GM12878 (cell line): ENCODE measurements at regions not wholly inside any gene's neighbourhood (a gene's known extent, or its start where the extent isn't known, plus 50 kb on each side); places are given as distances from the start of the nearest gene placed in this dataset.
A peak's percentile ranks its signal among the peaks of the same experiment; 100 is the strongest.

ENCODE experiments used
- ATAC-seq: fragments of 200-7000 bp; cut with Tn5 transposase; 3 replicates; pipeline ENCODE4 v1.9.1; 2020; ENCODE audit warnings: mild to moderate bottlenecking, moderate library complexity
- BruUV-seq: library from RNA; stranded (reverse); fragments of 400-500 nt; replicated peaks from 2 replicates; lab custom pipeline; 2021; lab: Mats Ljungman, UMichigan
- CTCF ChIA-PET: fragments of 300-600 bp; sonication (Branson Sonifier 250); formaldehyde crosslinking; extraction: SDS; loops from one replicate; lab custom pipeline; 2021; ENCODE audit warnings: inconsistent platforms; lab: Yijun Ruan, JAX
- POLR2A ChIA-PET: fragments of 350-600 bp; formaldehyde crosslinking; extraction: SDS; loops from one replicate; lab custom pipeline; 2021; ENCODE audit warnings: inconsistent platforms; lab: Charles Lee
- RAD21 ChIA-PET: fragments of 300-600 bp; sonication (Branson Sonifier 250); formaldehyde crosslinking; loops from one replicate; lab custom pipeline; 2023; ENCODE audit warnings: antibody characterized with exemption; ENCODE audit not compliant: unreplicated experiment; lab: Charles Lee
- SMC1A ChIA-PET: fragments of 300-600 bp; sonication (Branson Sonifier 250); formaldehyde crosslinking; loops from one replicate; lab custom pipeline; 2023; ENCODE audit not compliant: unreplicated experiment, uncharacterized antibody; lab: Charles Lee
- DNase-seq: peaks from one replicate; pipeline ENCODE4 v3.0.0-alpha.2; 2011; ENCODE audit warnings: low read depth, low spot score
- FAIRE-seq: peaks from 3 replicates; lab custom pipeline; 2011; peaks lifted over from hg19 to GRCh38; lab: Jason Lieb, UNC
- H2AFZ ChIP-seq: 2 replicates; pipeline ENCODE4 v1.6.0; 2011; ENCODE audit warnings: low read depth, low read length, control low read depth; ENCODE audit not compliant: control insufficient read depth
- H3K27ac ChIP-seq: 2 replicates; pipeline ENCODE4 v1.5.1; 2011; ENCODE audit warnings: control low read depth; ENCODE audit not compliant: control insufficient read depth, insufficient read depth
- H3K27me3 ChIP-seq, 2 experiments: replicated peaks in 1 of 2; 2 replicates each; pipeline versions ENCODE4 v1.6.0 to v1.6.1; 2011; ENCODE audit warnings: low read length in 1 of 2; ENCODE audit not compliant: control insufficient read depth in 2 of 2, insufficient read depth in 2 of 2
- H3K36me3 ChIP-seq, 2 experiments: 2 replicates each; pipeline ENCODE4 v1.5.1; 2011; ENCODE audit warnings: low read length in 1 of 2; ENCODE audit not compliant: control insufficient read depth in 2 of 2, insufficient read depth in 2 of 2
- H3K4me1 ChIP-seq: 2 replicates; pipeline ENCODE4 v1.6.1; 2011; ENCODE audit warnings: mild to moderate bottlenecking, low read length, moderate library complexity, mixed read lengths; ENCODE audit not compliant: control insufficient read depth, insufficient read depth
- H3K4me2 ChIP-seq: 2 replicates; pipeline ENCODE4 v1.6.0; 2011; ENCODE audit warnings: control low read depth; ENCODE audit not compliant: control insufficient read depth, insufficient read depth
- H3K4me3 ChIP-seq: fragments of 200-600 bp; sonication (generic); 2 replicates; pipeline ENCODE4 v1.5.1; 2016
- H3K79me2 ChIP-seq: 2 replicates; pipeline ENCODE4 v1.6.0; 2011; ENCODE audit warnings: low read length; ENCODE audit not compliant: control insufficient read depth, insufficient read depth
- H3K9ac ChIP-seq: 2 replicates; pipeline ENCODE4 v1.8.0; 2011; ENCODE audit warnings: low read length, control low read depth, mixed read lengths; ENCODE audit not compliant: control insufficient read depth, insufficient read depth
- H3K9me3 ChIP-seq: replicated peaks from 3 replicates; pipeline ENCODE4 v1.5.1; 2011; ENCODE audit warnings: mild to moderate bottlenecking, low read length; ENCODE audit not compliant: control insufficient read depth, insufficient read depth
- H4K20me1 ChIP-seq: 2 replicates; pipeline ENCODE4 v1.6.0; 2011; ENCODE audit not compliant: control insufficient read depth, insufficient read depth
- CREB1 ChIP-seq: IDR thresholded peaks from 2 replicates; pipeline ENCODE4 v1.6.1; 2012; ENCODE audit warnings: low read depth, mild to moderate bottlenecking, inconsistent platforms
- REST ChIP-seq: IDR thresholded peaks from 2 replicates; pipeline ENCODE4 v1.6.1; 2012; ENCODE audit warnings: mild to moderate bottlenecking, low read depth, low read length
- WGBS: methylation state at CpG from one replicate; pipeline ENCODE4 v1.1.6; 2016; ENCODE audit warnings: low lambda C conversion rate; ENCODE audit not compliant: insufficient replicate concordance, insufficient coverage; ENCODE audit errors: missing lambda C conversion rate; 5-methylcytosine and 5-hydroxymethylcytosine counted together
- in situ Hi-C: fragments of 300-500 bp; cut with MboI; formaldehyde crosslinking; loops from 9 replicates; pipeline ENCODE4 v1.14.3; 2018; ENCODE audit warnings: mixed read lengths
- intact Hi-C: fragments of 100-400 bp; cut with micrococcal nuclease; formaldehyde crosslinking; loops from one replicate; pipeline ENCODE4 v1.14.2; 2022; ENCODE audit not compliant: unreplicated experiment

- Histone ChIP-seq H3K27ac (no peak overlapping the region), H3K4me1 (no peaks in the 10 kb centered on the region), H3K9me3 (peaks cover 3% of the 10 kb centered on the region; the same call in 2 of the 3 replicates), H3K9ac (no peak overlapping the region), H4K20me1 (no peaks in the 10 kb centered on the region), H3K79me2 (no peaks in the 10 kb centered on the region), H2AFZ (no peak overlapping the region), H3K27me3 (no peaks in the 10 kb centered on the region), H3K4me3 (no peak overlapping the region), H3K4me2 (no peak overlapping the region), H3K36me3 (no peaks in the 10 kb centered on the region)
- POLR2A ChIA-PET = no interaction called here
- FAIRE-seq (no peak), ATAC-seq (no peak), DNase-seq (no peak)
- RAD21 ChIA-PET = no interaction called here
- TF ChIP-seq REST (peak; percentile 68; the same call in 1 of the 2 replicates), CREB1 (no peak)
- SMC1A ChIA-PET = no interaction called here
- in situ Hi-C loops = no loop called here
- WGBS = 71% methylated on average over 8 of the region's 8 CpGs
- CTCF ChIA-PET = interaction anchor here (0.6 kb wide), 1 partner anchor 1309 kb away, joined by 3 read pairs; no protein-coding TSS in a partner anchor
- BruUV-seq = no TSS peak
- intact Hi-C loops = loop anchor here (10.0 kb wide), 1 partner anchor 50 kb away; no protein-coding TSS in a partner anchor
Measured at GRCh38 chr5:68554571-68555279, 339.2 kb downstream of the PIK3R1 start.
